Liver (tissue), 8 donors: ENCODE measurements at regions not wholly inside any gene's neighbourhood (a gene's known extent, or its start where the extent isn't known, plus 50 kb on each side); places are given as distances from the start of the nearest gene placed in this dataset.

ENCODE experiments used
- DNase-seq: peaks from one replicate; pipeline ENCODE4 v3.0.0-alpha.2; 2017; ENCODE audit warnings: low spot score
- H3K27ac ChIP-seq, 2 donors: one replicate each; pipeline ENCODE4 v1.7.0; 2013; ENCODE audit warnings: inconsistent platforms in 2 of 2, low read length in 2 of 2, control low read depth in 1 of 2, low read depth in 1 of 2, mild to moderate bottlenecking in 1 of 2
- H3K27me3 ChIP-seq, 4 donors: one replicate each; pipeline versions ENCODE4 v1.6.1 to v1.7.0; 2013; ENCODE audit warnings: low read length in 3 of 4, inconsistent platforms in 1 of 4, mild to moderate bottlenecking in 1 of 4, moderate library complexity in 1 of 4; ENCODE audit not compliant: control insufficient read depth in 4 of 4, insufficient read depth in 4 of 4
- H3K36me3 ChIP-seq, 4 donors: one replicate each; pipeline versions ENCODE4 v1.6.1 to v1.7.0; 2013; ENCODE audit warnings: low read length in 3 of 4, mild to moderate bottlenecking in 3 of 4, low read depth in 1 of 4, moderate library complexity in 1 of 4; ENCODE audit not compliant: control insufficient read depth in 4 of 4, insufficient read depth in 3 of 4
- H3K4me1 ChIP-seq, 4 donors: one replicate each; pipeline versions ENCODE4 v1.6.1 to v1.7.0; 2013; ENCODE audit warnings: low read length in 3 of 4, mild to moderate bottlenecking in 3 of 4, moderate library complexity in 1 of 4; ENCODE audit not compliant: control insufficient read depth in 4 of 4, insufficient read depth in 4 of 4
- H3K4me3 ChIP-seq, 3 donors: one replicate each; pipeline versions ENCODE4 v1.6.1 to v1.7.0; 2013; ENCODE audit warnings: low read length in 3 of 3, control low read depth in 1 of 3, low read depth in 1 of 3, mild to moderate bottlenecking in 1 of 3
- H3K9ac ChIP-seq, 2 donors: one replicate each; pipeline ENCODE4 v1.7.0; 2013; ENCODE audit warnings: low read length in 2 of 2, mild to moderate bottlenecking in 2 of 2, moderate library complexity in 2 of 2, control low read depth in 1 of 2, low read depth in 1 of 2
- H3K9me3 ChIP-seq, 4 donors: one replicate each; pipeline versions ENCODE4 v1.6.1 to v1.7.0; 2013; ENCODE audit warnings: low read length in 3 of 4; ENCODE audit not compliant: control insufficient read depth in 4 of 4
- ATF3 ChIP-seq: IDR thresholded peaks from 2 replicates; pipeline ENCODE4 v1.6.1; 2016; ENCODE audit warnings: antibody characterized with exemption
- CTCF ChIP-seq: fragments of 150-350 bp; IDR thresholded peaks from 2 replicates; pipeline ENCODE4 v1.5.1; 2017; ENCODE audit warnings: improper control_type of control experiment, low read depth, low read length; ENCODE audit not compliant: missing input control
- EGR1 ChIP-seq, 2 donors: IDR thresholded peaks; 2 replicates each; pipeline ENCODE4 v1.6.1; 2016 to 2018; ENCODE audit warnings: antibody characterized with exemption in 2 of 2, low read depth in 2 of 2
- FOXA1 ChIP-seq: IDR thresholded peaks from 2 replicates; pipeline ENCODE4 v1.6.1; 2016; ENCODE audit warnings: antibody characterized with exemption
- FOXA2 ChIP-seq: IDR thresholded peaks from 2 replicates; pipeline ENCODE4 v1.6.1; 2016; ENCODE audit warnings: antibody characterized with exemption
- GABPA ChIP-seq, 2 donors: IDR thresholded peaks in 1 of 2; conservative IDR thresholded peaks in 1 of 2; 2 replicates each; pipeline ENCODE4 v1.6.1; 2016; ENCODE audit warnings: antibody characterized with exemption in 2 of 2, mild to moderate bottlenecking in 1 of 2, moderate library complexity in 1 of 2
- HNF4A ChIP-seq, 2 donors: conservative IDR thresholded peaks; 2 replicates each; pipeline ENCODE4 v1.6.1; 2016; ENCODE audit warnings: antibody characterized with exemption in 2 of 2, mild to moderate bottlenecking in 2 of 2
- HNF4G ChIP-seq: IDR thresholded peaks from 2 replicates; pipeline ENCODE4 v1.6.1; 2016; ENCODE audit warnings: antibody characterized with exemption
- JUND ChIP-seq, 2 donors: IDR thresholded peaks; 2 replicates each; pipeline ENCODE4 v1.6.1; 2016; ENCODE audit warnings: antibody characterized with exemption in 2 of 2
- MAX ChIP-seq: IDR thresholded peaks from 2 replicates; pipeline ENCODE4 v1.6.1; 2016; ENCODE audit warnings: antibody characterized with exemption
- NR2F2 ChIP-seq: IDR thresholded peaks from 2 replicates; pipeline ENCODE4 v1.6.1; 2016; ENCODE audit warnings: antibody characterized with exemption
- RAD21 ChIP-seq, 2 donors: IDR thresholded peaks; 2 replicates each; pipeline ENCODE4 v1.6.1; 2016; ENCODE audit warnings: antibody characterized with exemption in 2 of 2, mild to moderate bottlenecking in 2 of 2
- REST ChIP-seq: IDR thresholded peaks from 2 replicates; pipeline ENCODE4 v1.6.1; 2016; ENCODE audit warnings: antibody characterized with exemption, mild to moderate bottlenecking
- RXRA ChIP-seq, 2 donors: IDR thresholded peaks; 2 replicates each; pipeline ENCODE4 v1.6.1; 2017 to 2018; ENCODE audit warnings: antibody characterized with exemption in 2 of 2, mild to moderate bottlenecking in 1 of 2
- SP1 ChIP-seq: IDR thresholded peaks from 2 replicates; pipeline ENCODE4 v1.6.1; 2018; ENCODE audit warnings: antibody characterized with exemption, mild to moderate bottlenecking
- TAF1 ChIP-seq: conservative IDR thresholded peaks from 2 replicates; pipeline ENCODE4 v1.6.1; 2016; ENCODE audit warnings: antibody characterized with exemption, mild to moderate bottlenecking
- YY1 ChIP-seq: IDR thresholded peaks from 2 replicates; pipeline ENCODE4 v1.6.1; 2016; ENCODE audit warnings: antibody characterized with exemption, mild to moderate bottlenecking
- ZBTB33 ChIP-seq: IDR thresholded peaks from 2 replicates; pipeline ENCODE4 v1.6.1; 2016; ENCODE audit warnings: antibody characterized with exemption
- WGBS: extraction: QIAGEN DNeasy Blood & Tissue Kit; methylation state at CpG from one replicate; pipeline ENCODE4 v1.1.7; 2013; 5-methylcytosine and 5-hydroxymethylcytosine counted together
- donor health status: healthy.
- donor health status: healthy.
- donor health status: healthy.
- donor health status: healthy.
- donor health status: healthy.

GRCh38 chr10:105697290-105697780, 1056.2 kb downstream of the SORCS3 start:
- WGBS: 62% methylated on average over 3 of the region's 3 CpGs
- no peaks in the 10 kb centered on the region for H3K4me1 ChIP-seq
- no peaks in the 10 kb centered on the region for H3K36me3 ChIP-seq
- H3K4me3 ChIP-seq: no peak overlapping the region
- no peak overlapping the region for H3K9ac ChIP-seq
- no peaks in the 10 kb centered on the region for H3K9me3 ChIP-seq
- TF ChIP-seq RXRA (IDR thresholded peaks at IDR 0.05) (no peak), JUND (IDR thresholded peaks at IDR 0.05) (no peak), FOXA2 (no peak), SP1 (no peak), ZBTB33 (no peak), ATF3 (no peak), EGR1 (IDR thresholded peaks at IDR 0.05; ENCODE audit: low read depth in 2 of 2) (no peak)
- no peak overlapping the region for H3K27ac ChIP-seq
- H3K27me3 ChIP-seq: peaks cover 0 to 5% (median 2%) of the 10 kb centered on the region in 4 donors
- no peak for DNase-seq

- TF ChIP-seq RXRA (IDR thresholded peaks at IDR 0.05) (no peak), ATF3 (no peak), EGR1 (IDR thresholded peaks at IDR 0.05; ENCODE audit: low read depth in 2 of 2) (no peak), GABPA (IDR thresholded peaks at IDR 0.05 in 1 of 2, conservative IDR thresholded peaks at IDR 0.05 in 1 of 2) (no peak), MAX (no peak), SP1 (no peak), REST (no peak), CTCF (no peak), JUND (IDR thresholded peaks at IDR 0.05) (no peak), HNF4A (conservative IDR thresholded peaks at IDR 0.05) (no peak), FOXA2 (no peak), FOXA1 (no peak), NR2F2 (no peak), YY1 (no peak), RAD21 (IDR thresholded peaks at IDR 0.05) (no peak), ZBTB33 (no peak), TAF1 (no peak), HNF4G (no peak)
- Histone ChIP-seq H3K9ac (no peak overlapping the region), H3K4me1 (no peaks in the 10 kb centered on the region), H3K4me3 (no peak overlapping the region), H3K27me3 (peaks cover 0 to 4% (median 0%) of the 10 kb centered on the region in 4 donors), H3K27ac (no peak overlapping the region), H3K9me3 (no peaks in the 10 kb centered on the region), H3K36me3 (no peaks in the 10 kb centered on the region)
- DNase-seq: no peak
- 22% methylated on average over 1 of the region's 1 CpG for WGBS
These were observed 1050.7 kb downstream of the SORCS3 start for GRCh38 chr10:105691811-105692210.
